Stimulated activated CD8-positive, alpha-beta memory T cell treated with anti-CD3 and anti-CD28 coated beads, Interleukin-15, amount 100 ng/mL, for 4 hours (primary cell): ENCODE measurements at regions not wholly inside any gene's neighbourhood (a gene's known extent, or its start where the extent isn't known, plus 50 kb on each side); places are given as distances from the start of the nearest gene placed in this dataset.
"Not testable (repeated sequence)": the region's sequence is repeated elsewhere in the genome, so short reads cannot be mapped to it uniquely, and the experiment has no call there.

ENCODE experiments used
- DNase-seq, 2 donors: peaks; one replicate each; pipeline ENCODE4 v3.0.0-alpha.2; 2020; ENCODE audit warnings: low read depth in 2 of 2

DNA sequence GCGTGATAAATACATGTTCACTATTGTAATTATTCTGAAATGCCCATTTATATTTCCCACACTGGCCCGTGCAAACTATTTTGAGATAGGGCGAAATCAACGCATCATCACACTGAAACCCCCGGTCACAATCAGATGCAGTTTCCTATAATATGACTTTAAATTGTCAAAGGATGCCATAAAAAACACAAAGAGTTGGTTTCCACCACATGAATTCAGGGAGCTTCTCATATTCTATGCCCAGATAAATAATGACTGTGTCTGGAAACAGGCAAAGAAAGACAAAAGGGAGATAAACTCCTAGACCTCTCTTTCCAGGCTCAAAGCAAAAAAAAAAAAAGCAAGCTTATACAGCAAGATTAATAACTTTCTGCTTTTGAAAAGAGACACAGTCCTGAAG is 375.8 kb upstream of the AKR1E2 start:
- DNase-seq = no peak

DNA sequence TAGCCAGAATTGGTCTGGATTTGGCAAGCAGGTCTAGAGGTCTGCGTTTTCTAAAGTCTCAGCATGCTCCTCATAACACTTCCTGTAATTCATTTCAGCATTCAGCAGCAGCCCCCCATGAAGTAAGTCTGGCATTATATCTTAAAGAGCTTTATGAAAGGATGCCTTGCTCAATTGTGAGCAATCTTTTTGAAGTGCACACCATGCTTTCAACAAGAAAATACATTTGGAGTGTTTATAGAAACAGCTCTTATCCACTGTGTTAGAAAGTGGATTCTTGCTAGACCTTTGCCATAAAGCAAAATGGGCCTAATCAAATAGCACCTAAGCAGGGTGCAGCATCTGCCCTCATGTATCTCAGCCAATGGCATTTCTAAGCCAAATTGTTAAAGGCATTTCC is 378.0 kb upstream of the AKR1E2 start:
- DNase-seq = no peak

DNA sequence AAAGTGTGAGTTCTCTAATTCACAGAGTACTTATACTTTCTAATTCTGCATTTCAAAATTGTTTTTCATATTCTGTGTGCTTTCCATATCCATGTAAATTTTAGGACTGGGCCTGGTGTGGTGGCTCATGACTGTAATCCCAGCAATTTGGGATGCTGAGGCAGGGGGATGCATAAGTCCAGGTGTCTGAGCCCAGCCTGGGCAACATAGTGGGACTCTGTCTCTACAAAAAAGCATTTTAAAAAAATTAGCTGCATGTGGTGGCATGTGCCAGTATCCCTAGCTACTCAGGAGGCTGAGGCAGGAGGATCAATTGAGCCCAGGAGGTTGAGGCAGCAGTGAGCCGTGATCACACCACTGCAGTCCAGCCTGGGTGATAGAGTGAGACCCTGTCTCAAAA is 382.6 kb upstream of the AKR1E2 start:
- DNase-seq = no peak

DNA sequence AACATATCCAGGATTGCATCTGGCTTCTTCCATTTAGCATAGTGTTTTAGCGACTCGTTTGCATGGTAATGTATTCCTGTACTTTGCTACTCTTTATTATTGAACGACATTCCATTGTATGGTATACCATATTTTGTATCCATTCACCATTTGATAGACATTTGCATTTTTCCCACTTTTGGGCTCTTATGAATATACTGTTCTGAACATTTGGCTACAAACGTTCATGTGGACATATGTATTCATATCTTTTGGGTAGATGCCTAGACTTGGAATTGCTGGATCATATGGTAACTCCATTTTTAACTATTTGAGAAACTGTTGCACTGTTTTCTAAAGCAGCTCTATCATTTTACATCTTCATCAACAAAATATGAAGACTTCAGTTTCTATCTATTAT is 383.7 kb upstream of the AKR1E2 start:
- no peak for DNase-seq

DNA sequence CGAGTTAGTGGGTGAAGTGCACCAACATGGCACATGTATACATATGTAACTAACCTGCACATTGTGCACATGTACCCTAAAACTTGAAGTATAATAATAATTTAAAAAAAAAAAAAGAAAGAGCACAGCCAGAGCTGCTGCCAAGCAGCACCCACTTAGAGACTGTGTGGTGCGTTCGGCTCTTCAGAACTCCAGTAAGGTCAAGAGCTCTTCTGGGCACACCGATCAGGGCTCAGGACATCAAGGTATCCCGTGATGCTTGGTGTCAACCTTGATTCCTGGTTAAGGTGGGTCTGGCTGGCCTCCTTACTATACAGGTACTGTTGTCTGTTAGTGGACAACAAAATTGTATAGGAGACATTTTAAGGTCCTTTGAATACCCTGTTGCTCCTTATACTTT is 385.7 kb upstream of the AKR1E2 start:
- no peak for DNase-seq

DNA sequence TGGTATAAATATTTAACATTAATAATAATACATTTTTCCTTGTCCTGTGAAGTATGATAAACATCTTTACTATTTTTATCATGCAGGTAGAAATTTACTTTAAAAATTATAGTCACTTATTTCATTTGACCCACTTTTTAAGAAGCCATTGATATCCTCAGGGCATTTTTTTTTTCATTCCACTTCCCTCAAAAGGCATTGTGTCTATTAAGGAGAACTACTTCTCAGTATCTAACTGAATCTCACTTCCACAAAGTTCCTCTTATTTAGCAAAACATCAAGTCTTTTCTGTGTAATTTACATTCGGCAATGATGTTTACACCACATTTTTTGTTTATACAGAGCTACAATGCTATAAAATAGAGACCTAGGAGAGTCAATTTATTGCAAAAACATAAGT is 388.2 kb upstream of the AKR1E2 start:
- no peak for DNase-seq

DNA sequence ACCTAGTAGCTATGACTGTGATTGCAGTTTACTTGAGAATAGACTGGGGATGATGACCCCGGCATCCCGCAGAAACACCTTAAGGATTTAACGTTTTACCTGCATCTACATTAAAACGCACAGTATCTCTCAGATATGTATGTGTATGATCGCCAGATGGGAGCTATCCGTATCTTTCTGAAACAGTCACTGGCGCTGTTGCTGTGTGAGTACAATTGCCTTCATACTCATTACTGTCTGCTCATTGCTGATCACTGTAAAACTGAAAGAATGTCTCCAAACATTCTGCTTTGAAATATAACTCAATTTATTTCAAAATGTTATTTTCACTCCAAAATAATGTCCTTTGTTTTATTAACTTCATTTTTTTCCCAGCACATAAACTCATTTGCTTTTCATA is 388.9 kb upstream of the AKR1E2 start:
- DNase-seq = no peak

DNA sequence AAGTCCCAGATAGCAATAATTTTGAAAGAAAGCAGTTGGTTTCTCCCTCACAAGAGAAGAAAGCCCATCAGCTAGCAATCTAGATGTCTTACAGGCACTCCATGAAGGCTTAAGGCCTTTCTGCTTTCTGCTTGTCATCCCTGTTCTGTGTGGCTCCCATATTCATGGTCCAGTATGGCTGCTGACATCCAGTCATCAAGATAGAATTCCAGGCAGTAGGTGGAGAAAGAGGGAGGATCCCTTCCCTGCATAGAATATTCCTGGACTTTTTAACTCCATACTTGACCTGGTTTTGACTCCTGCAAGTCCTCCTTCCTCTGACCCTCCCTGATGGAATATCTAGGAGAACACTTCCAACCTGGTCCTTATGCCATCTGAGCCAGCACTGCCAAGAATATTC is 389.9 kb upstream of the AKR1E2 start:
- DNase-seq = no peak

DNA sequence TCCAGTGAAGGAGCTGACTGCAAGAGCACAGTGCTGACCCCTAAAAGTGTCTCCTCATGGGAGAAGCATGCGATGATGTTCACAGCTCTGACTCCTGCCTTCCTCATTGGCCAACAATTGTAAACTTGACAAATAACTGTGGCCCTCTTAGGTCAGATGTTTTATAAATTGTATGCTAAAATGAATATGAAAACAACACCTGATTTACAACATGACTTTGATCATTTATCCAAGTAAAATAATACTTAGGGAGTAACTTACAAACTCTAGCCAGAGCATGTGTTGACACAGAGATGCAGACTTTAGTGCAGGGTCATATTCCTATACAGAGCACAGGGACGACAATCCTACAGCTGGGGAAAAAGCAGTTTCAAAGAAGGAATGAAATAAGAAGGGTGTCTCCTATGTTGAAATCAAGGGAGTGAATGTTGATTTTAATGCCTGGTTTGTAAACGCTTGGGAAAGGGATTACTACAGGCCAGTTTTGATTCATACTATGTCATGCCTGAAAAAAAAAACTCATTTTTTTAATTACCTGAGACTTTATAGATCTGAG is 391.4 kb upstream of the AKR1E2 start:
- no peak for DNase-seq

DNA sequence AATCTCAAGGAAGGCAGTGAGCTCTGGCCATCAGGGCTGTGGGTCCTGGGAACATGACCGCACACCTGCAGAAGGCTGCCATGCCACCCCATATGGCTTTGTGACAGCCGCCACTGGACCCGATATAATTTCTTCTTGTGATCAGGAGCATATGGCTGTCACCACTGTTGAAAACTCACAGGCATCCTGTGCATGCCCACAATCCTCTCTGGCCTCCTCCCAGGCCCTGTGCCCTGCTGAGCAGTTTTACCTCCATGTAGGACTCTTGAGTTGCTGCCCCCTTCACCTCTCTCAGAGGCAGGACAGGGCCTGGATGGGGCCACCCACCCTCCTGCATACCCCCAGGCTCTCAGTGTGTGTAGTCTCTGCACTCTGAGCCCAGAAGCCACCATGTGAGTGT is 391.9 kb upstream of the AKR1E2 start:
- no peak for DNase-seq

DNA sequence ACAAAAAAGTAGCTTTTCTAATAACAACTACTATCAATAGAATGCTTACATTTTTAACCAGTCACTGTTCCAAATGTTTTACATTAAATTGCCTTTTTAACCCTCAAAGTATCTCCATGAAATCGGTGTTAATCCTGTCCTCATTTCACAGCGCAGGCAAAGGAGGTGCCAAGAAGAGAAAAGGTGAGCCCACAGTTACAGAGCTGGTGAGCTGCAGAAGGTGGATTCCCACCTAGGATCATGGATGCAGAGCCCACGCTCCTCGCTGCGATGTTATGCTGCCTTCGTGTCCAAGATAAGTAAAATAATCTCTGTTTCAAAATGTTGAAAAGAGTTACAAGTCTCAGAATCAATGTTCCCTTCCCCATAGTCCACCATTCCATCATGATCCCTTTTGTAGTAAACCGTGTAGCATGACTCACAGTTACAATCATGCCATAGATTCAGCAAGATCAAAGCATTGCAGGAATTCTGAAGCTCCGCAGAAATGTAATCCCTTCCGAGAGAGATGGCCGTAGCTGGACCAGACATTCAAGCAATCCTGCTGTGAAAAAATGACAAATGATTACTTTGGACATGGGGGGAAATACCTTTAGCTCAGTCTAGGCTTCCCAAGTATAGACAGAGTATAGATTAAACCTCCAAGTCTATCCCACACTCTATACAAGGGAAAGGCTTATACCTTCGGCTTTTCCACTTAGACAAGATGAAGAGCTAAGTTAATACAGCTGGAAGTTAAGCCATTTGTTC is 394.7 kb upstream of the AKR1E2 start:
- no peak for DNase-seq

DNA sequence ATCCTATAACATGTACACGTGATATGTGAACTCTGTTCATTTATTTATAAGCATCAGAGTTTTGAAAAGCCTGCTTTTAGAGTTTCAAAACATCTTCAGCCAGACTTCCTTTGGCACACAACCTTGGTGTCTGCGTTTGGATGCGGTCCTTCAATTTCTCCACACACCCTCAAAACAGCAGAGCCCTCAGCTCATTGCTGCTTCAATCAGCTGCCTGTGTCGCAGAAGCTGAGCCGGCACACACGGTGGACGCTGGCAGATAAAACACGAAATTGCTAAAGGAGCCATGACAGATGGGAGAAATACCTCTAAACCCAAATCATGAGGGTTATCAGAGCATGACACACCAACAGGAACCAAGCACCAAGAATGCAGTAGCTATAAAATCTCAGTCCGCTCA is 396.4 kb upstream of the AKR1E2 start:
- no peak for DNase-seq

DNA sequence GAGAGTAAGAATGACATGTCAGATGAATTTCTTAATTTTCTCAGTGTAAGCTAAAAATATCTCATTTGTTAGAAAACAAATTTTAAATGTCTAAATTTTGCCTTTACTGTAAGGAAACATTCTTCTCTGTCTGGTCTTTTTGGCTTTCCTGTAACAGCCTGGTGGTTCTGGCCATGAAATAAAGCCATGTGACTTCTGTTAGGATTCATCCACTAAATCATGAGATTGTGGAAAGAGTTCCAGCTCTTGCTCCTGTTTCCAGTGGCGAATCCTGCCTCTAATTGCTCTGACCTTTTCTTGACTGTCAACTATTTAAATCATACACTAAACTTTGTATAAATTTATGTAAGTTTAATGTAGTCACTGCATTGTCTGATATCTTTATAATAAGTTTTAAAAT is 398.5 kb upstream of the AKR1E2 start:
- no peak for DNase-seq

DNA sequence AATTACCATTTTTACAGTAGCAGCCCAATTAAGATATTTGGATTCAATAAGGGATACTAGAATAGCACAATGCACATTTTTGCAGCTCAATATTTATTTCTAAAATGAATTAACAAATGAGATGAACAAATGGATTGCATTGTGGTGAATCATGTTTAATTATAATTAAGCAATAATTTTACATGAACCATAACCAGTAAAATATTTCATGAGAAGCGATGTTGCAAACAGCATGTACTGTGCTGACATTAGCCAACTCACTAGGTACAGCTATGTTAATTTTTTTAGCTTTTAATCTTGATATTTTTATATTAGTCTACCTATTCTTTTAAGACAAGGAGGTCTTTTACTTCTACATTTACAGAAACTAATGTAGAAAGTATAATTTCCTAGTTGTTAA is 399.1 kb upstream of the AKR1E2 start:
- no peak for DNase-seq

DNA sequence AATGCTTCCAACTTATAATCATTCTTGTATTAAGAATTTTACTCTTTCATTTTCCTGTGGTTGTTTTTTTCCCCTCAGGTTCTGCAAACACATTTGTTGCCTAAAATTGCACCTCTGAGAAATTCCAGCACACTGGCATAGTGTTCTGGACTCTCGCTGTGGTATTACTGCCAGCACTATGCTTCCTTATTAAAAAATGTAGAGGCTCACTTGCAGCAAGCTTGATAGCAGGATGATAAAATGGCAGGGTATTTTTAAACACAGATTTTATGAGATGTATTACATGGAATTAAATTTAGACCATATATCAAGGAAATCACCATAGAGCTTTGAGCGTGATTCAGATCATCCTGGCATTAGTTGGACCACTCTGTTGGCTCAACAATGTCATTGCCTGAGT is 416.7 kb upstream of the AKR1E2 start:
- DNase-seq = no peak

DNA sequence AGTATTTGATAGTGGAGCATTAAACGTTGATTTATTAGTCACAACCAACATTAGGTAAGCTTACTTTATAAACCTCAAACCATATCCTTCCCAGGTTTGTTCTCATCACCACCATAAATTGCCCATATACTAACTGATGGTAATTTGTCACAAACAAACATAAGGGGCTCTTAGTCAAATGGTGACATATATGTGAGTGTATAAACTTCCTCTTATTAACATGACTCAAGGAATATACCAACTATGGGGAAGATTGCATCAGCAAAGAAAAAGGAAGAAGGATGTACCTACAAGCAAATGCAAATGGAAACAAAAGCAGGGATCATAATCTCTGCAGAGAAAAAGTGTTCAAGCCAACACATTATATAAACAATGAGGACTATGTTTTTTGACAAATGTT is 418.2 kb upstream of the AKR1E2 start:
- DNase-seq = no peak

DNA sequence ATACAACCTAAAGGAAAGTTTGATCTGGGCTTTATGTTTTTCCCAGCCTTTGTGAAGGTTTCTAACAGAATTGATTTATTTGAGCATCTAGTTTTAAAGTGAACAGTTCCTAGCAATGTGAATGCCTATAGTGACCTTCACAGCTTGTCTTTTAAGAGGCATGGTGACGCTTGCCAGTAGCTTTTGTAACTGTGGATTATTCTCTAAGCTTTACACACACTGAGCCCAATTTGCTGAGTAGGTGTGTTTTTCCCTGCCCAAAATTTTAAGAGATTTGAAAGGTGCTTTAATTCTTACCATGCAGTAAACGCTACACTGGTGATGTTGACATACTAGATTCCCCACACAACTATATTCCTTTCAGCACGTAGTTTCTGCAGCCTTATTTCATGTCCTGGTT is 420.2 kb upstream of the AKR1E2 start:
- no peak for DNase-seq

DNA sequence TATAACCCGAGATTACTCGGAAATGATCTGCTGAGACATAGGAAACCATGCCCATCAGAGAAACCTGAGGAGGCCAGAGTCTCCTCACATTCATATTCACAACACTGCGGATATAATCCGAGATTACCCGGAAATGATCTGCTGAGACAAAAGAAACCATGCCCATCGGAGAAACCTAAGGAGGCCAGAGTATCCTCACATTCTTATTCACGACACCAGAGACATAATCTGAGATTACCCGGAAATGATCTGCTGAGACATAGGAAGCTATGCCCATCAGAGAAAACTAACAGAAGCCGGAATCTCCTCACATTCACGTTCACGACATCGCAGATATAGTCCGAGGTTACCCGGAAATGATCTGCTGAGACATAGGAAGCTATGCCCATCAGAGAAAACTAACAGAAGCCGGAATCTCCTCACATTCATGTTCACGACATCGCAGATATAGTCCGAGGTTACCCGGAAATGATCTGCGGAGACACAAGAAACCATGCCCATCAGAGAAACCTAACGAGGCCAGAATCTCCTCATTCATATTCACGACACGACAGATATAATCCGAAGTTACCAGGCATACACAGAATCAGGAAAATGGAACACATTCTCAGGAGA is 422.3 kb upstream of the AKR1E2 start:
- no peak for DNase-seq

DNA sequence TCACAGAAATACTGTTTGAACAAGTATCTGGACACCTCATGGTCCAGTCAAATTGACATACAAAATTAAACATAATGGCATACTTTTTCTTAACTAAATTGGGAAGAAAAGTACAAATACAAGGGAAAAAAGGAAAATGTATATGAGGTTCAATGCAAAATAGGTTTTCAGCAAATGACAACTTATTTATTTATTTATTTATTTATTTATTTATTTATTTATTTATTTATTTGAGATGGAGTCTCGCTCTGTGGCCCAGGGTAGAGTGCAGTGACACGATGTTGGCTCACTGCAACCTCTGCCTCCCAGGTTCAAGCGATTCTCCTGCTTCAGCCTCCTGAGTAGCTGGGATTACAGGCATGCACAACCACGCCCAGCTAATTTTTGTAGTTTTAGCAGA is 424.9 kb upstream of the AKR1E2 start:
- not testable (repeated sequence) for DNase-seq

DNA sequence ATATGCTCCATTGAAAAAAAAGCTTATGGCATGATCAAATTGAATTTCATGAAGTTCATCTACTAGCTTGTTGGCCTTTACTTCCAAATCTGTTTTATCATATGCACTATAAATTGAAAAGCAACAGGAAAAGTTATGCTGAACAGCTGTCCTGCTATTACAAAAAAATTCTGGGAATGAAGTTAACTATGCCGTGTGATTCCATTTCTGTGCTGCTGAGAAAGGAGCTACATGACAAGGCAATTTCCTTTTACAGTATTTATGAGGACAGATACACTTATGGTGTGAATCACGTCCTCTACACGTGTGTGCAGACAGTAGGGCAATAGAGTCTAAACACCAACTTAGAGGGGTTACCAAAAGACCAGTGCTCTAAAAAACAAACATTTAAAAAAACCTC is 426.5 kb upstream of the AKR1E2 start:
- no peak for DNase-seq

DNA sequence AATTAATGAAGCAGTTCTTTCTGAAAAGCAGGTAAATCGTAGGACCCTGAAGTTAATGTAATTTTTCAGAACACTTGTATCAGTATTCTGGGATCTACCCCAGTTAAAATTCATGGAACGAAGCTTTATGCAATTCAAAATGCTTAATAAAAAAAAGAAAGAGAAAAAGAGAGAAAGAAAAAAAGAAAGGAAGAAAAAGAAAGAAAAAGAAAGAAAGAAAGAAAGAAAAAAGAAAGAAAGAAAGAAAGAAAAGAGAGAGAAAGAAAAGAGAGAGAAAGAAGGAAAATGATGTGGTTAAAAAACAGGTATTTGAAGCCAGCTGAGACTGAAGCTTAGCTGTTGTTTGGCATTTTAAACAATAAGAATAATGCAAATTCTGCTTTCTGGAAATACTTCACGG is 427.4 kb upstream of the AKR1E2 start:
- DNase-seq = no peak

DNA sequence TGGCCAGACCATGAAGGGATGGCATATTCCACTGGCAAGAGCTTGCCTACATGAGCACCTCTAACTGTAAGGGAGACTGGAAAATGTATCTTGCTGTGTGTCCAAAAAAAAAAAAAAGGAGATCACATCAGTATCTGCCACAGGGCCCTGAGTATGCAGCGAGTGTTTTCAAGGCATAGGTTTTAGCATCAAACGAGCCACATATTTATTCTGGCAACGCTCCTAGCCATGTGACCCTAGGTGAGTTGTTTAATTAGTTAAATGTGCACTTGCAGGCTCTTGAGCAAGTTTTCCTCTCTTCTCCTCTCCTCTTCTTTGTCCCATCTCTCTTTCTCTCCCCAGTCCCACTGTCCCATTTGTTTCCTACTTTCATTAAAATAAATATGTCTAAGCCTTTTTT is 428.7 kb upstream of the AKR1E2 start:
- no peak for DNase-seq

DNA sequence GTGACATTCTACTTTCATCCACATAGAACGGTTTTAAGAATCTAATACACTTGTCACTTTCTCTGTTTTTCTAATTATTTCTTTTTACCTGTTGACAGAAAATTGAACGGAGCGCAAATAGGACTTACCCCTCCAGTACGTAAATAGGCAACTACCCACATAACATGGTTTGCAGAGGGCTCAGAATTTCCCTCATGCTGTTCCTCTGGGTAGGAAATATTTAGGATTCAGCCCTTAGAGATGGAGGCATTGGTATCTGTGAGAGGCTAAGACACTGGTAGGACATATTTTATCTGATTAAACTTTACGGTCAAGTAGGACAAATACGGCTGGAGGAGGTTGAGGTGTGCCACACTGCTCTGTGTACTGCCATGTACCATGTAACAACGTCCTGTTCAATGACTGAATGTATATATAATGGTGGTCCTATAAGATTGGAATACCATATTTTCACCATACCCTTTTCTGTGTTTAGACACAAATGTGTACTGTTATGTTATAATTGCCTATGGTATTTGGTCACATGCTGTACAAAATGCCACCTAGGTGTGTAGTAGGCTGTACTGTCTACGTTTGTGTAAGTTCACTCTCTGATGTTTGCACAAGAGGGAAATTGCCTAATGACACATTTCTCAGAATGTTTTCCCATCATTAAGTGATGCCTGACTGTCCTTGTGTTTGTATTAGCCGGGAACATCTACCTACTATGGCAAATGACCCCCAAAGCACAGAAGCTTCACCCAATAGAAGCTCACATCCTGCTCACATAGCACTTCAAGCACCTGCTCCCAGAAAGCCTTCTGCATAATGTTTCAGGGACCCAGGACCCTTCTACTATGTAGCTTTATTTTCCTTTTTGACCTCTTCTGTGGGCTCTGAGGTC is 429.4 kb upstream of the AKR1E2 start:
- DNase-seq = no peak
